GM12891 (cell line): ENCODE measurements at regions not wholly inside any gene's neighbourhood (a gene's known extent, or its start where the extent isn't known, plus 50 kb on each side); places are given as distances from the start of the nearest gene placed in this dataset.

Source experiments
- DNase-seq: peaks from one replicate; pipeline ENCODE4 v3.0.0; 2011; ENCODE audit warnings: low spot score; ENCODE audit not compliant: insufficient read length
- FAIRE-seq: peaks from 2 replicates; lab custom pipeline; 2011; peaks lifted over from hg19 to GRCh38; lab: Jason Lieb, UNC
- PAX5 ChIP-seq: IDR thresholded peaks from 2 replicates; pipeline ENCODE4 v1.6.1; 2011; ENCODE audit warnings: low read length, moderate library complexity, mild to moderate bottlenecking; ENCODE audit not compliant: insufficient read depth, severe bottlenecking
- POLR2A ChIP-seq: IDR thresholded peaks from 2 replicates; pipeline ENCODE4 v1.6.1; 2011; ENCODE audit warnings: low read depth, low read length, control low read depth
- POLR2AphosphoS5 ChIP-seq: IDR thresholded peaks from 2 replicates; pipeline ENCODE4 v1.6.1; 2011; ENCODE audit warnings: low read depth, low read length, control low read depth
- POU2F2 ChIP-seq: IDR thresholded peaks from 2 replicates; pipeline ENCODE4 v1.6.1; 2011; ENCODE audit warnings: low read depth, mild to moderate bottlenecking, control low read depth, low read length, moderate library complexity
- SPI1 ChIP-seq: IDR thresholded peaks from 2 replicates; pipeline ENCODE4 v1.6.1; 2011; ENCODE audit warnings: low read depth, low read length, control low read depth
- TAF1 ChIP-seq: IDR thresholded peaks from 2 replicates; pipeline ENCODE4 v1.6.1; 2011; ENCODE audit warnings: low read depth, low read length, control low read depth

- FAIRE-seq (no peak), DNase-seq (no peak)
- TF ChIP-seq TAF1 (no peak), SPI1 (no peak), POU2F2 (no peak), POLR2A (no peak), PAX5 (no peak), POLR2AphosphoS5 (no peak)
Measured at GRCh38 chr20:5492937-5493336, 117.9 kb downstream of the GPCPD1 start.

- DNase-seq (no peak), FAIRE-seq (peak; percentile 79)
Measured at GRCh38 chr20:5491455-5491854, 119.4 kb downstream of the GPCPD1 start.

DNA sequence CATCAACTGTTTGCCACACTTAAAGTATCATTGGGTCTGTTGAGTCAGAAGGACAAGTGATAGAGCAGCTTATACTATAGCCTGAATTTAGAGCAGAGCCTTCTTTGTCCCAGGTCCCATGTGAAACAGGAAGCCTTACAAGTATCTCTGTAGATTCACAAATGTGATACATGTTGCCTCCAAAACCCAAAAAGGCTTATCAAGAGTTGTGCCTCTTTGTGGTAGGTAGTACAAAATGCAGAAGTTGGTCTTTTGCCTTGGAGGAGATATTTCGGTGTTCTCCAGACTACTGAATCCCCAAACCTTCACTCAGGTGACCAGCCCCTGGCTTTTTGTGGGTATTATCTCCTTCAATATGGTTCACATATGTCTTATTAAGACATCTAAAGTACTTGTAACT, 121.2 kb downstream of the GPCPD1 start:
- FAIRE-seq = no peak
- no peak for DNase-seq
- TF ChIP-seq SPI1 (no peak), POLR2A (no peak), TAF1 (no peak), PAX5 (no peak), POLR2AphosphoS5 (no peak), POU2F2 (no peak)

More at GRCh38 chr20:5491455-5491854, 119.4 kb downstream of the GPCPD1 start:
- TF ChIP-seq POU2F2 (no peak), POLR2A (no peak), POLR2AphosphoS5 (no peak), TAF1 (no peak), PAX5 (no peak), SPI1 (no peak)

DNA sequence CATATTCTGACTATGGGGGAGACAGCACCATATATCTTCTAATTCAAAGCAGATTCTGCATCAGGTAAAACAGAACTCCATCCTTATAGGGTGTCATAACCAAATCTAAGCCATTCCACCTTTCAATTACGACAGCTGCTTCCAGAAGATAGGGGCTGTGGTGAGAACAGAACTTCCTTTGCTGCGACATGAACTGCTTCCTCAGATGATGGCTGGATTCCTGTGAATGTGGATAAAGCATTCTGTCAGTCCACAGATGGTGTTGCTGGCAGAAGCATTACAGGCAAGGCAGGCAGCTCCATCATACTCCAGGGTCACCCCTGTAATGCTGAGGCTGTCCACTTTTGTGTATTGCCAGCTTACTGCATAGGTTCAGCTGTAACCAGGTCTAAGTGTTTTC, 122.0 kb downstream of the GPCPD1 start:
- FAIRE-seq = no peak

DNA sequence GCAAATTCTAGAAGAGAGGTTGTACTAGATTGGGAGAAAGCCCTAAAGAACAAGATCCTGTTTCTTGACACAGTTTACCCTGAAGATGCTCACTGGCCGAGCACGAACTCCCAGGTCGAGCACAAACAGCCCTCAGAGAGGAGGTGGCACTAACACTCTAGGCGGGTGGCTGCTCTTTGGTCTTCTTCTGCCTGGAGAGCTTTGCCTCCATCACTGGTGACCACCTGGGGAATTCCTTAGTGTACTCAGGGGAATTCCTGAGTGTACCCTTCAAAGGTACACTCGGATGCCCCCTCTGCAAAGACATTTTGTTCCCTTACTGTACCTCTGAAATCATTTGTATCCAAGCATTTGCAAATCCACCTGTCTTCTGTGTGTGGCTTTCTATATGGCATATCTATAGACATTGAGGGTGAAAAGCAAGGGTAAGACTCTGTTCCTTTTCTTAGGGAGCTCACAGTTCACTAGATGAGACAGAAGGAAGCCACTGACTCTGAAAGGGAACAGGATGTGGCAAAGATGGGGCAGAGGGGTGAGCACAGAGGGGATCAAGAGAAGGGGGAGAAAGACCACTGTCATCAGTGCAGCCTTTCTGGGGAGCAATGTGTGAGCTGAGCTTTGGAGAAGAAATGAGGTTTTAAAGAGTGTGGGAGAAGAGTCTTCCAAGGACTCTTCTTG, 124.3 kb downstream of the GPCPD1 start:
- TF ChIP-seq POLR2AphosphoS5 (no peak), POLR2A (no peak), PAX5 (no peak), POU2F2 (no peak), SPI1 (no peak), TAF1 (no peak)
- no peak for FAIRE-seq
- no peak for DNase-seq

More for the DNA sequence above, 122.0 kb downstream of the GPCPD1 start:
- no peak for DNase-seq
- TF ChIP-seq POU2F2 (no peak), PAX5 (no peak), TAF1 (no peak), POLR2A (no peak), POLR2AphosphoS5 (no peak), SPI1 (no peak)

DNA sequence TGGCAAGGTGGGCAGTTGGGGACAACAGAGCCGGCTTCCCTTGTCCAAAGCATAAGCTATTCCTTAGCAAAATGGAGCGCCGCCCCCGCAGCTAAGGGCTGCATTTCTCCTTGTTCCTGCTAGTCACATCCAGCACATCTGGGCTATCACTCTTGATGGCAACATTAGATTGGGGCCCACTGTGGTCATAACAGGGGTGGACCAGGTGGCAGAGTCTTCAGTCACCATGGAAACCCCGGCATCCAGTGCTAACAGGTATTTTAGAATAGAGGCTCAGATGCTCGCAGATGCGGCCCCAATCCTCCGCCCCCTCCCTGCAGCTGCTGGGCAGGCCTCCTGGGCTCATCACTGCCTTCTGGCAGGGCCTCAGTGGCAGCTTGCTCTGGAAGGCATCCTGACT, 125.9 kb downstream of the GPCPD1 start:
- FAIRE-seq (no peak), DNase-seq (no peak)
- TF ChIP-seq TAF1 (no peak), POLR2AphosphoS5 (no peak), POLR2A (no peak), PAX5 (no peak), POU2F2 (no peak), SPI1 (no peak)

GRCh38 chr20:5484346-5484745, 126.5 kb downstream of the GPCPD1 start:
- no peak for FAIRE-seq

DNA sequence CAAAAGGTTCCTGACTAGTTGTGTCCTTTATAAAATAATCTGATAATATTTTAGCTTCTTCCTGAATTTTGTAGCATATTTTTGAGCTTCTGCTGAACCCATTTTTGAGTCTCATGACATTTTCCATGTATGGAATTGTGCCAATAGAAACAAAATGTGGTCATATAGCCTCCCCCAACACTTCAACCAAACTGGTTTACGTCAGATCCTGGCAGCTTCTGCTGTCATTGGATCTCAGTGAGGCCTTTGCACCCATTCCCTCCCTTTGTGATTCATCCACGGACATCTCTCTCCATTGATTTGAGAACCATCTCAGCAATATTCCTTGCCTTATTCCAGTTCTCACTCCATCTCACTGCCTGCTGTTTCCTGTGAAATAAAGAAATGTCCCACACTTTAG, 128.0 kb downstream of the GPCPD1 start:
- DNase-seq (no peak), FAIRE-seq (no peak)
- TF ChIP-seq SPI1 (no peak), POLR2A (no peak), TAF1 (no peak), PAX5 (no peak), POU2F2 (no peak), POLR2AphosphoS5 (no peak)

More at GRCh38 chr20:5484346-5484745, 126.5 kb downstream of the GPCPD1 start:
- TF ChIP-seq TAF1 = no peak
- TF ChIP-seq POLR2A = no peak
- TF ChIP-seq POU2F2 = no peak
- TF ChIP-seq SPI1 = no peak
- no peak for TF ChIP-seq POLR2AphosphoS5
- TF ChIP-seq PAX5 = no peak
- no peak for DNase-seq

GRCh38 chr20:5481872-5482271, 128.9 kb downstream of the GPCPD1 start:
- no peak for TF ChIP-seq PAX5
- no peak for TF ChIP-seq POLR2AphosphoS5
- no peak for TF ChIP-seq SPI1
- TF ChIP-seq POU2F2 = no peak
- no peak for TF ChIP-seq TAF1
- TF ChIP-seq POLR2A = no peak
- FAIRE-seq (no peak), DNase-seq (no peak)
